Epithelial cell of proximal tubule (primary cell): ENCODE measurements at regions not wholly inside any gene's neighbourhood (a gene's known extent, or its start where the extent isn't known, plus 50 kb on each side); places are given as distances from the start of the nearest gene placed in this dataset.

Source experiments
- DNase-seq: peaks from one replicate; pipeline ENCODE4 v3.0.0-alpha.2; 2011; ENCODE audit warnings: low read depth
- H3K4me3 ChIP-seq: 2 replicates; pipeline ENCODE4 v1.5.1; 2011; ENCODE audit warnings: low read depth, mild to moderate bottlenecking, low read length
- CTCF ChIP-seq: conservative IDR thresholded peaks from 2 replicates; pipeline ENCODE4 v1.5.1; 2012; ENCODE audit warnings: low read depth, mild to moderate bottlenecking, low read length

- no peak for DNase-seq
- TF ChIP-seq CTCF: no peak
- no peak overlapping the region for H3K4me3 ChIP-seq
These were observed 232.8 kb downstream of the TLE1 start for GRCh38 chr9:81456431-81457006.

GRCh38 chr9:81455462-81456219, 233.7 kb downstream of the TLE1 start:
- DNase-seq: no peak
- H3K4me3 ChIP-seq: no peak overlapping the region
- no peak for TF ChIP-seq CTCF

GRCh38 chr9:81445331-81445921, 243.9 kb downstream of the TLE1 start:
- H3K4me3 ChIP-seq: no peak overlapping the region
- no peak for TF ChIP-seq CTCF
- DNase-seq: no peak

GRCh38 chr9:81431641-81432040, 257.7 kb downstream of the TLE1 start:
- no peak for TF ChIP-seq CTCF
- DNase-seq: no peak
- H3K4me3 ChIP-seq: no peak overlapping the region

DNA sequence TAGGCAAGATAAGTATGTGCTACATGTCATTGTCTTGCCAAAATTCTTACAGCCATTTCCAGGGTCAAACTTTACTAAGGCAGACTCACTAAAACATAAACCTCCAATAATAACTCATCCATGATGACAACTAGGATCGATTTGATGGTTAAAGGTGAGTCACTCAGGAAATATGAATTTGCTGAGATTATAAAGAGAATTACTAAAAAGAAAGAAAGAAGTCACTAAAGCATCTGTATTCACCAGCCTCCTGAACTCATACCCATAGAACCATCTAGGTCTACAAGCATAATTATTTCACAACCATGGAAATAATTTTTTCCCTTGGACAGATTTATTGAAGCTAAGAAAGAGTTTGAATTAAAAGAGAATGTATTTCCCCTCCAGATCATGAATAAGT, 258.6 kb downstream of the TLE1 start:
- DNase-seq: no peak

GRCh38 chr9:81427870-81428269, 261.5 kb downstream of the TLE1 start:
- no peak for DNase-seq
- TF ChIP-seq CTCF: no peak
- no peak overlapping the region for H3K4me3 ChIP-seq

More for the DNA sequence above, 258.6 kb downstream of the TLE1 start:
- no peak overlapping the region for H3K4me3 ChIP-seq
- TF ChIP-seq CTCF: no peak
